Activated gamma-delta T cell treated with anti-CD3 and anti-CD28 coated beads, Interleukin-2, amount 50 U/mL, for 16 hours (primary cell): ENCODE measurements at regions not wholly inside any gene's neighbourhood (a gene's known extent, or its start where the extent isn't known, plus 50 kb on each side); places are given as distances from the start of the nearest gene placed in this dataset.
"Not testable (repeated sequence)": the region's sequence is repeated elsewhere in the genome, so short reads cannot be mapped to it uniquely, and the experiment has no call there.

ENCODE experiments used
- DNase-seq: peaks from one replicate; pipeline ENCODE4 v3.0.0-alpha.2; 2020; ENCODE audit warnings: low read depth

DNA sequence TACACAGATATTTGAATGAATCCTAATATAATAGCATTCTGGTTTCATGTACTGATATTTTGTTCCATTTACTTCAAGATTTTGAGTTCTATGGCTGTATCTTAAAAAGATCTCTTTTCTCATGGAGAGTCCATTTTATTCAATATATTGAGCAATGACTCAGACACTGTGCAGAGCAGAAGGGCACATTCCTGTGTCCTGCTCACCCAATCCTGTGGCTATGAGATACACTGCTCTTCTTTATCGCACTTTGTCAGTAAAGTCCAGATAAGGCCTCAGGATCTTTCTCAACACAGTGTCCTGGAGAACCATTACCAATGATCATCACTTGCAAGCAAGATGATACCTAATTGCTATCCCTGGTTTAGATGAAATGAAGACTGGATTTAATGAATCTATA is 155.0 kb downstream of the CYSLTR2 start:
- no peak for DNase-seq

DNA sequence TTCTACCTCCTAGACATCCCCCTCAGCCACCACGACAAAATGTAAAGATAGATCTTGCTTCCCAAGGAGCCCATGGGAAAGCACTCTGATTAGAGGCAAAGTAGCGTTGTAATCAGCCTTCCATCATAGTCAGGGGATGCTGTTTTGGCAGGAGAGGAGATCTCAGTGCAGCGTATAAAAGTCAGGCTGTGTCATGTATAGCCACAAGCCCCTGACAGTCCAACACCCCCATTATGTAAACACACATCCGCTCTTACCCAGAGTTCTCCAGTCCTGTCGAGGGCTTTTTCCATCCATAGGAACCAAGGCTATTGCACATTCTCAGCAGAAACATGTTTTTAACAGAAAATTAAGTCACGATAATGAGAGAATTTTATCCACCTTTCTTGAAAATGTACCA is 156.3 kb downstream of the CYSLTR2 start:
- DNase-seq: no peak

DNA sequence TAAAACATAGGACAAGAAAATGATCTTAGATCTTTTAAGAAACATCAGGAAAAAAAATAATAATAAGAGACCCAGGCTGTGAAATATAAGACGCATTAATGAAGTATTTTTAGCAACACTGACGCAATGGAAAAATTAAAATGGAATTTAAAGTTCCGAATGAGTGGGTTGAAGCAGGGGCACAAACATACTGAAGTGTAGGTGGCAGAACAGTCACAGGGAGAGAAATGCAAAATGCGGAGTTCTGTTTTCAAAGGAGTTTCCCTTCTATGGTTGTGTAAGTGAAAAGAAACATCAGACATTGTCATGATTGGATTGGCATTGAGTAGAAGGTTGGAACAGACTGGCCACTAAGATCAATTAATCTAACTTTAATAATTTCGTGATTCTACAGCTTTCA is 159.8 kb downstream of the CYSLTR2 start:
- DNase-seq: no peak

DNA sequence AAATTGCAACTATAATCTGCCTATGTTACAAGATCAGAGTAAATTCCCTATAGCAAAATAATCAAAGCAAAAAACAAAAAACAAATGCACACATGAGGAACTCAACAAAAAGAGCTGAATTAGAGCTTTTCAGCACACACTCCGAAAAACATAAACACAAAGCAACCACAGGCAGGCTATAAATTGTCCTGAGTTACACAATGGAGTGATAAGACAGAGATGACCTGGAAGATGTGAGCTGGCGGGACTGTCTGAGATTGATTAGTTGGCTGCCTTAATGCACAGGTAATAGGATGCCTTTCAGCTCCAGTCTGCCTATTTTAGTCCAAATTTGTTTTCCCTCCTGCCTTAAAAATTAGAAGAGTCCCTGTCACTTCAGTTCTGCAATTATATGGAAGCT is 159.0 kb upstream of the FNDC3A start:
- no peak for DNase-seq

DNA sequence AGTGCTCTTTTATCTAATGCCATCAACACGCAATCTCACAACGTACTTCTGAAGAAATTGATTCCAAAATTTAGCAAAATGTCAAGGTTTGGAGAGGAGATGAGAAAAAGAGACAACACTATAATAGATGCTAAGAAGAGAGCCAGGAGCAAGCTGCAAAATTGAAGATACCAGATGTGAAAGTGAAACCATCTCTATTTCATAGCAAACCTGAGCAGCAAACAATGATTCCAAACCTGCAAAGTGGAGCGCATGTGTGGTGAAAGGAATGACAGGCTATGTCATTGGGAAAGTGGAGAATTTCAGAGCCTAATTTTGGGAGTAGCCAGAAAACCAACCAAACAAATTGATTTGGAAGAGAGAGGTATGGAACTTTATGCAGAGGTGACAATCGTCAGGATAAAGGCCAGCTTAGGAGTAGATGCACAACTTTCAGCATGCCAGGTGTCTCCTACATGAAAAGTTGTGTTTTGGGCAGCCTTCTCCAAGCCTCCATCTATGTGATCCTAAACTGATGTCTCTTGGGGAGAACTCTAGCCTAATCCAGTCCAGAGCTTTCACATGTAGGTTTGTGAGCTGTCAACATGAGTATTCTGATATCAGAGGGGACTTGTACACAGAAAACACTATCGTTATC is 158.4 kb upstream of the FNDC3A start:
- DNase-seq: no peak

DNA sequence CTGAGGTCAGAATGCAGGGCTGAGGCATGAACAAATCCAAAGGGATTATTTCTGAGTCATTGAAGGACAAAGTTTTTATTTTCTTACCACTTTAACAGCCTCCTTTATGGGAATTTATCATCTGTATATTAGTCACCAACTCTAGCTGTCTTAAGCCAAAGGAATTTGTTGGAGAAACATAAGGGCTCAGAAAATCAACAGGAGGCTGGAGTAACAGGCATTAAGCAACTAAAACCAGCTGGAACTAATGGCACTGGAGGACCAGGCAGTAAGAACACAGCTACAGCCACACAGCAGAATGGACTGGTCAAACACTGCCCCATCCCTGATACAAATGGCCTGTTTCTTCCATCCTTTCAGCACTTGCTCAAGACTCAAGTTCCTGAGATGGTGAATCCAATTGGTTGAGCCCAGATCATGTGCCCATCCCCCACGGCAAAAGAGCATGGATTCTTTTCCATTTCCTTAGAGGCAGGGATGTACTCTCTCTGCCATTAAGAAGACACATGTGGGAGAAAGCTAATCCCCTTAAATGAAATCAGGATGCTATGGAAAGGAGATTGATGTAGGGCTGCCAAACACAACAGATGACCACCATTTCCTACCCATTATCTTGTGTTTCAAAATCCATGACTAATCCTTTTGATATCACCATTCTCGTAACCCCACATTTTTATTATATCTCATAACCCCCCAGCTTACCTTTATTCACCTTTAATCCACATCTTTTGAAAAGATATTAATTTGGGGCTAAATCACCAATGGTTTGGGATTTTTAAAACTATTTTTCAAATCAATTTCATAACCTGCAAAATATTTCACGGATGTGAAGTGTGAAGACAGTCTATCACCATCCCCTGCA is 157.0 kb upstream of the FNDC3A start:
- no peak for DNase-seq

DNA sequence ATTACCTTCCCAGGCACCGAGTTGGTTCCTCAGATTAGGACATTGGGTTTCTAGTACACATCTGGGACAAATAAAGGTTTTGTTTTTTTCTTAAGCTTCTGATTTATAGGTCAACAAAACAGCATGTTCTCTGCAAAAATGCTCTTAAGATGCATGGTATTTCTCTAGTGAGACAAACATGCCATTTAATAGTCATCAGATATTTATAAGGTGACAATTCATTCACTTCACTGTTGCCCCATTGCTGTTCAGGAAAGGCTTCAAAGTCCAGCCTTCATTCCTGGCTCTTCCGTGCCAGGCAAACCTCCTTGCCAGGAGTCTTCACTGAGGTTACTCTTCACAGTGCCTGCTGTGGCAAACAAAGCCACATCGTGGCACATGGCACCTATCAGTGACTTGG is 156.3 kb upstream of the FNDC3A start:
- DNase-seq: no peak

DNA sequence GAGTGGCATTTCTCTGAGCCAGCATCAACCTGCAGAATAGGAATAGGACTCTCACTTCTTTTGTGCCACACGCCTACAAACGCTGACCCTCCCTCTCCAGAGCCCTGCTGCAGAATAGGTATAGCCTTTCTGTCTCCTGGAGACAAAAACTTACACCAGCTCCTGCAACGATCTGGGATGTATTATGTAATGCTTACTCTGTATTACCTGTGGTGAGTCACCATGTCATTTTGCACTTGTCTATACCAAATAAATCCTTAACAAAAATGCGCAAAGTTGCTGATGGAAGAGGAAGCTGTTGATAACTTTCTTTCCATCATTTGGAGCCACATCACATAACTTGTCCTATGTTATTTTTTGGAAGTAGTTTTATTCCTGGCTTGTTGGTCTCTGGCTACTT is 155.8 kb upstream of the FNDC3A start:
- DNase-seq: no peak

DNA sequence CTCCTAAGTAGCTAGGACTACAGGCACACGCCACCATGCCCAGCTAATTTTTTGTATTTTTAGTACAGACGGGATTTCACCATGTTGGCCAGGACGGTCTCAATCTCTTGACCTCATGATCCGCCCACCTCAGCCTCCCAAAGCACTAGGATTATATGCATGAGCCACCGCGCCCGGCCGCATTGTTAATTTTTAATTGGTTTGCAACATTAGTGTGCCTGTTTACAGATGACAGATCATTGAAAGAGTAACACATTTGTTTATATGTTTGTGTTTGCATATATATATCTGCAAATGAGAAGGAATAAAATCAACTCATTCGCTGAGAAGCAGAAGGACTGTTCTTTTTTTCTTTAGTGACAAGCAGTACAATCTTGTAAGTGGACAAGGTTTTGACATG is 152.2 kb upstream of the FNDC3A start:
- not testable (repeated sequence) for DNase-seq

DNA sequence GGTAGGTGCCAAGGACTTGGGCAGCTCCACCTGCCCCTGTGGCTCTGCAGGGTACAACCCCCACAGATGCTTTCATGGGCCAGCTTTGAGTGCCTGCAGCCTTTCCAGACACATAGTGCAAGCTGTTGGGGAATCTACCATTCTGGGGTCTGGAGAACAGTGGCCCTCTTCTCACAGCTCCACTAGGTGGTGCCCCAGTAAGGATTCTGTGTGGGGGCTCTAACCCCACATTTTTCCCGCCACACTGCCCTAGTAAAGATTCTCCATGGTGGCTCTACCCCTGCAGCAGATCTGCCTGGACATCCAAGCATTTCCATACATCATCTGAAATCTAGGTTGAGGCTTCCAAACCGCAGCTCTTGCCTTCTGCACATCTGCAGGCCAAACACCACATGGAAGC is 149.7 kb upstream of the FNDC3A start:
- no peak for DNase-seq

DNA sequence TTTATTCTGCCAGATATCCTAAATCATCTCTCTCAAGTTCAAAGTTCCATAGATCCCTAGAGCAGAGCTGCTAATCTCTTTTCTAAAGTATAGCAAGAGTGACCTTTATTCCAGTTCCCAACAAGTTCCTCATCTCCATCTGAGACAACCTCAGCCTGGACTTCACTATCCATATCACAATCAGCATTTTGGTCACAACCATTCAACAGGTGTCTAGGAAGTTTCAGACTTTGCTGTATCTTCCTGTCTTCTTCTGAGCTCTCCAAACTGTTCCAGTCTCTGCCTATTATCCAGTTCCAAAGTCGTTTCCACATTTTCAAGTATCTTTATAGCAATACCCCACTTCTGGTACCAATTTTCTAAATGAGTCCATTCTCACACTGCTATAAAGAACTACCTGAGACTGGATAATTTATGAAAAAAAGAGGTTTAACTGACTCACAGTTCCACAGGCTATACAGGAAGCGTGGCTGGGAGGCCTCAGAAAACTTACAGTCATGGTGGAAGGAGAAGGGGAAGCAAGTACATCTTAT is 148.7 kb upstream of the FNDC3A start:
- DNase-seq: not testable (repeated sequence)

DNA sequence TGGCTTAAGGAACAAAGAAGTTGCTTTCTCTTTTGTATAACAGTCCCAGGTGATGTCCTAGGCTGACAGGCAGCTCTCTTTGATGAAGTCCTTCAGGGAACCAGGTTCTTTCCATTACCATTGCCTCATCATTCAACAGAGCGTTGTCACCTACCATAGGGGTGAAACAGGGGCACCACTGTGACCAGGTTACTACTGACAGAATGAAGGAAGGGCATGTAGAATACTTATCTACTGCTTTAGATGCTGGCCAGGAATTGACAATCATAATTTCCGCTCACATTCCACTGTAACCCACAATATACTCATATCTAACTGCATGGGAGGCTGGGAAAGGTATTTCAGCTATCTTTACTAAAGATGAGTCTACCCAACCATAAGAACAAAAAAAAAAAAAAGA is 148.0 kb upstream of the FNDC3A start:
- DNase-seq: no peak

DNA sequence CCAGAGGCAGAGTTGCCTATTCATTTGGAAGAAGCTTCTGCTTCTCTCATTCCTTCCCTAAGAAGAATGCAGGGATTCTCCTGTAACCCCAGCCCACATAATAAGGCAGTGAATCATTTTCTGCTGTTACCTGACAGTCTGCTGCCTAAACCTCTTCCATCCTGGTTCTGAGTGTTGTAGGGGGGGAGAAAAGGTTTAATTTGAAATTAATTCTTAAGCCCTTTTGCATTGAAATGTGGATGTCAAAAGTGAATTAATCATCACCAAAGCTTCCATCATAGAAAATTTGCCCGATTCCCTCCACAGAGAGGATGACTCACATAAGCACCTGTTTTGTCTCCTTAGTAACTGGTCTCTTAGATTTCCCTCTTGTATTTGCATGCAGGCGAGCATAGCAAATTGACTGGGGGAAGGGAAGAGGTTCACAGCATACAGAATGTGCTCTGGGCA is 146.7 kb upstream of the FNDC3A start:
- no peak for DNase-seq

DNA sequence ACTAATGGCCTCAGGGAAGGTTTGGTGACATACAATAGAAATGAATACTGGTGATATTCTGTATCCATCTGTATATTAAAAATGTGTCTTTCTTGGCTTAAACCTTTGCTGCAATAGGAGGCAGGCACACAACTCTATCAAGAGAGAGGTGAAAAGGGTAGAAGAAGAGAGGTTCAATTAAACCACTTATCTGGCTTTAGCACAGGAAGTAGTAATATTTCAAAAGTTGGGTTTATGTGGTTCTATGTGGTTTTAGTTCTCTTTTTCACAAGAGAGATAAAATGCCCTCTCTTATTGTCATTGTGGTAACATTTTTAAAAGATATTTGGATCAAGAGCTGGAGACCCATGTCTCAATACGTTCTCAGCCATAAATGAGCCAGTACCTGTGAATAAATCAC is 146.2 kb upstream of the FNDC3A start:
- DNase-seq: no peak

DNA sequence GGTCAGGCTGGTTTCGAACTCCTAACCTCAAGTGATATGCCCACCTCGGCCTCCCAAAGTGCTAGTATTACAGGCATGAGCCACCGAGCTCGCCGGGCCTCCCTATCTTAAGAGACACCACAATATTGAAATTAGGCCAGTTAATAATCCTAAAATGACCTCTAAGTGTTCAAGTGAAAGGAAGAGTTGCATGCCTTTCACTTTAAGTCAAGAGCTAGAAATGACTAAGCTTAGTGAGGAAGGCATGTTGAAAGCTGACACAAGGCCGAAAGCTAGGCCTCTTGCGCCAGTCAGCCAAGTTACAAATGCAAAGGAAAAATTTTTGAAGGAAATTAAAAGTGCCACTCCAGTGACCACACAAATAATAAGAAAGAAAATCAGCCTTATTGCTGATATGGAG is 144.5 kb upstream of the FNDC3A start:
- no peak for DNase-seq

DNA sequence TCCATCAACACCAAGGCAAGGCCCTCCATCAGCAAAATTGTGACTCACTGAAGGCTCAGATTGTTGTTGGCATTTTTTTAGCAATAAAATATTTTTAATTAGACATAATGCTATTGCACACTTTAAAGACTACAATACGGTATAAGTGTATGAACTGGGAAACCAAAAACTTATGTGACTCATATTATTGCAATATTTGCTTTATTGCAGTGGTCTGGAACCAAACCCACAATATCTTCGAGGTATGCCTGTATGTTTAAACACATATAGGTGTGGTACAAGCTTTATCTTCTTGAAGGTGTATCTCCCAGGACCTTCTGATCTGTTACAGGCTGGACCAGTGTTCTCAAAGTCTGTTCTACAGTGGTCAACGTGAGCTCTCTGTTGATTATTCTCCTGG is 142.3 kb upstream of the FNDC3A start:
- DNase-seq: no peak

DNA sequence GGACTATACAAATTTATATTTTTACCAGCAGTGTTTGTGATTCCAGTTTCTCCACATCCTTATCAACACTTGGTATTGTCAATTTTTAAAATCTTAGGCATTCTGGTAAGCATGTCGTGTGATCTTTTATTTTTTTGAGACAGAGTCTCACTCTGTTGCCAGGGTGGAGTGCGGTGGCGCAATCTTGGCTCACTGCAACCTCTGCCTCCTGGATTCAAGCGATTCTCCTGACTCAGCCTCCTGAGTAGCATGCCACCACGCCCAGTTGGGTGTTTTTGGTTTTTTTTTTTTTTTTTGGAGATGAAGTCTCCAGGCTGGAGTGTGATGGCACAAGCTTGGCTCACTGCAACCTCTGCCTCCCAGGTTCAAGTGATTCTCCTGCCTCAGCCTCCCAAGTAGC is 140.4 kb upstream of the FNDC3A start:
- not testable (repeated sequence) for DNase-seq

DNA sequence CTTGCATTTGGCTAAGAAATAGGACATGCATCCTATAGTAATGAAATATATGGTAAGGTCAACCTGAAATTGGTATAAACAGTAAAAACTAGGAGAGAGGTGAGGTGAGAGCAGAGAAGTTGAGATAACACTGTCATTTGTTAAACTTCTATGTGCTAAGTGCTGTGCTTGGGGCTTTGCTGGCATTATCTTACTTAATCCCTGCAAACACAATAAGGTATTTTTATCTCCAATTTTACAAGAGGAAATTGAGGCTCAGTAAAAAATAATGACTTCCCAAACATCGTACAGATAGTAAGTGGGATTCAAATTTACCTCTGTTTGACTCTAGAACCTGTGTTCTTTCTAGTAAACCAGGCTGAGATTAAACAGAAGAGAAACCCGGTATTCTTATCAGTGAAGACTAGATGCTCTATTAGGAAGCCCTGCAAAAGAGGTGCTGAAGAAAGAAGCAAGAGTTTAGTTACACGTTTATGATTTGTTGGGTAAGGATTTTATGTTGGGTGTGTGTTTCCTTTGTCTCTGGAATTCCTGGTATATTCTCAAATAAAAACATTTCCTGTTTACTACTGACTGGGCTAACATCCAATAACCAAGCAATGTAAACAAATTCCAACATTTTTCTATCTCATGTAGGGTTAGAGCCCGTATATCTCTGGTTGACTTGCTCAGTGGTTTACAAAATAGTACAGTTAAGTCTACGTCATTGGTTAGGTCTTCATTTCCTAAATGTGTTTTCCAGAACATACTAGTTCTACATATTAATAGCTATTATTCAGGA is 137.3 kb upstream of the FNDC3A start:
- no peak for DNase-seq

DNA sequence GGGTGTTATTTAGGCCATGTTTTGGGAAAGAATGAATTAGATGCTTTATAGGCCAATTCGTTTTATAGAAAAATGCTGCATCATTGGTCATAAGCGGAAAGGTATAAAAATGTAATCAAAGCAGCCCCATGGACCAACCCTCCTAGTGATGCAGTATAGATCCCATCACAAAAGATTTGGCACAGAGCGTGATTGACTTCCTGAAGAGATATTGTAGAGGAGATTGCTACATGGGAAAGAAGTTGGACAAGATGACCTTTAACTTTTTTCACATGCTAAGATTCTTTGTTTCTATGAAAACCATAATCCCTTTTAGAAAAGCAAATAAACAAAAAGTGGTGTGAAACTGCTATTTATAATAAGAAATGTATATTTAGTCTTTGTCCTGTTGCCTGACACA is 136.5 kb upstream of the FNDC3A start:
- no peak for DNase-seq

DNA sequence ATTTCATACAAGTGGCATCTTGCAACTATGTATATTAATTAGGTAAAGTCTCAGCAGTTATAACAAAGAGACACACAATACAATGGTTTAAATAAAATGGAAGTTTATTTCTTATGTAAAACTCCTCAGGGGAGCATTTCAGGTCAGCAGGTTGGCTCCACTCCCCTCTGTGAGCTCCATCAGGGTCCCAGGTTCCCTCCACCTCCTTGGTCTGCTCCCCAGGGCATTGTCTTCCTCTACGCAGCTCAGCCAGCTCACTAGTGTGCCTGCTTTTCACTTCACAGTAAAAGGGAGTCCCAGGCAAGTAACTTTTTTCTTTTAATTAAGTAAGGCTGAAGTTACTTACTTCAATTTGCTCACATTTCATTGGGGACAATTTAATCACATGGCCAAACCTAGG is 135.3 kb upstream of the FNDC3A start:
- DNase-seq: no peak

DNA sequence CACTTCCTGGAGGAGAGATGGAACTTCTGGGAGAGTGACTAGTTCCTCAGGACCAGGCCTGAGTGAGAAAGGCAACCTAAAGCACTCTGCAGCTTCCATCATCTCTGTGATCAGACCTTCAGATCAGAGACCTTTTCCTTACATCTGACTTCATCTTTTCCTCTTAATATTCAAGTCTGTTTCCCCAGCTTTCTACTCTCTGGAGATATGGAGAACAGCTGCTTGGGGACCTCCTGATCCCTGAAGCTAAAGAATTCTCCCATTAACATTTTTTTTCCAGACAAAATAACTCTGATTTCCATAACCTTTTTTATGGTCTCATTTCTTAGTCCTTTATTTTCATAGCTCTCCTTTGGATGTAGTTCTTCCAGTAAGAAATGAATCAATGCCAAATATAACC is 133.4 kb upstream of the FNDC3A start:
- no peak for DNase-seq

DNA sequence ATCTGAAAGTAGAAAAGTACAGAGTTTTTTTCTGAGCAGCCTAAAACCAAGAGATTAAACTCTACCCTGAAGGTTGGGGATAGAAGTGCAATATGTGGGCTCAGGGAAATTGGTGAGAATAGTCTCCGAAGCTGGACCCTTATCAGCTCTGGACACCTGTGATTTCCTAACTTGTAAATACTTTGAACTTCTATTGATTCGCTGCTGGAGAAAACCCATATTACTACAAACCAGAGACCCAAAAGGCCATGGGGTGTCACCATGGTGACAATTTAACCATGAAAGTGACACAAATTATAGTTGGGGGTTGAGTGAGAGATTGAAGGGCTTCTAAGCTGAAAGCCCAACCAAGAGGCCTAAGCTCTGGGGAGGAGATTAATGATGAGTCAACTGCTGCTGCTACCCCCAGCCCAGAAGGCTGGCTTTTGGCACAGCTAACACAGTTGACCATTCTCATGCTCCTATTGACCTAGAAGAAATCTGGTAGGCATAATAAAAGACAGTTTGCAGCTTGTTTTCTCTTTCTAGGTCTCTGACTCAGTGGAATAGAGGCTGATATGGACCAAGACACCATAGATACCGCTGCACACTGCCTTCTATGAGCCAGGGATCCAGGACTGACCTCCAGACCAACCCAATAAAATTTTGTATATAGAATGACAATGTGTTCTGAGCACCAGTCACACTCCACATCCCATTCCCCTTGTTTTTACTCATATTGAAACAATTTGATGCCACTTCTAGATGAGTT is 131.9 kb upstream of the FNDC3A start:
- no peak for DNase-seq
